HEK293 (cell line): ENCODE measurements at regions not wholly inside any gene's neighbourhood (a gene's known extent, or its start where the extent isn't known, plus 50 kb on each side); places are given as distances from the start of the nearest gene placed in this dataset.

Experiments
- CTCF ChIA-PET: fragments of 350-600 bp; formaldehyde crosslinking; extraction: SDS; loops from one replicate; lab custom pipeline; 2021; ENCODE audit warnings: antibody characterized with exemption; lab: Yijun Ruan, JAX
- POLR2A ChIA-PET: fragments of 300-600 bp; formaldehyde crosslinking; extraction: SDS; loops from one replicate; lab custom pipeline; 2020; ENCODE audit warnings: antibody characterized with exemption, inconsistent platforms; lab: Yijun Ruan, JAX
- H3K27ac ChIP-seq: fragments of 200-500 bp; sonication (Bioruptor generic); 2 replicates; pipeline ENCODE4 v1.5.1; 2014; ENCODE audit warnings: low read depth, low read length, control low read depth, inconsistent platforms; ENCODE audit errors: extremely low read depth
- H3K36me3 ChIP-seq, 2 experiments: fragments of 200-500 bp in 1 of 2; sonication (Bioruptor generic) in 1 of 2; 1 replicate in 1 of 2; 2 replicates in 1 of 2; pipeline ENCODE4 v1.5.1; 2014 to 2017; ENCODE audit warnings: inconsistent platforms in 2 of 2, low read length in 2 of 2; ENCODE audit not compliant: control insufficient read depth in 2 of 2, insufficient read depth in 1 of 2
- H3K4me1 ChIP-seq: fragments of 200-500 bp; sonication (Bioruptor generic); 2 replicates; pipeline ENCODE4 v1.5.1; 2014; ENCODE audit warnings: mild to moderate bottlenecking, low read length, inconsistent platforms; ENCODE audit not compliant: control insufficient read depth, insufficient read depth
- H3K4me3 ChIP-seq: 2 replicates; pipeline ENCODE4 v1.5.1; 2011; ENCODE audit warnings: low read depth, mild to moderate bottlenecking, control low read depth, low read length, moderate library complexity
- H3K9me3 ChIP-seq: fragments of 200-500 bp; sonication (Bioruptor generic); 2 replicates; pipeline ENCODE4 v1.5.1; 2014; ENCODE audit warnings: low read depth, low read length, inconsistent platforms; ENCODE audit not compliant: control insufficient read depth, insufficient read depth
- ATF2 ChIP-seq: fragments of 450-650 bp; formaldehyde crosslinking; IDR thresholded peaks from 2 replicates; pipeline ENCODE4 v1.5.1; 2016; ENCODE audit warnings: missing biosample characterization, missing genetic modification characterization, low read depth
- KLF16 ChIP-seq: fragments of 450-650 bp; formaldehyde crosslinking; IDR thresholded peaks from 2 replicates; pipeline ENCODE4 v1.5.1; 2017; ENCODE audit warnings: missing biosample characterization, missing genetic modification characterization
- KLF7 ChIP-seq: fragments of 450-650 bp; formaldehyde crosslinking; IDR thresholded peaks from 2 replicates; pipeline ENCODE4 v1.5.1; 2016; ENCODE audit warnings: missing biosample characterization, missing genetic modification characterization, borderline replicate concordance
- OSR2 ChIP-seq: fragments of 450-650 bp; formaldehyde crosslinking; IDR thresholded peaks from 2 replicates; pipeline ENCODE4 v1.5.1; 2016; ENCODE audit warnings: missing biosample characterization, missing genetic modification characterization
- TSHZ1 ChIP-seq: fragments of 450-650 bp; formaldehyde crosslinking; IDR thresholded peaks from 2 replicates; pipeline ENCODE4 v1.5.1; 2016; ENCODE audit warnings: missing biosample characterization, missing genetic modification characterization, borderline replicate concordance
- ZIC2 ChIP-seq: fragments of 450-650 bp; formaldehyde crosslinking; IDR thresholded peaks from 2 replicates; pipeline ENCODE4 v1.5.1; 2016; ENCODE audit warnings: missing biosample characterization, missing genetic modification characterization
- ZNF10 ChIP-seq: fragments of 450-650 bp; formaldehyde crosslinking; IDR thresholded peaks from 2 replicates; pipeline ENCODE4 v1.5.1; 2017; ENCODE audit warnings: missing biosample characterization, missing genetic modification characterization
- ZNF157 ChIP-seq: fragments of 450-650 bp; formaldehyde crosslinking; IDR thresholded peaks from 2 replicates; pipeline ENCODE4 v1.5.1; 2016; ENCODE audit warnings: missing biosample characterization, missing genetic modification characterization
- ZNF174 ChIP-seq: fragments of 450-650 bp; formaldehyde crosslinking; IDR thresholded peaks from 2 replicates; pipeline ENCODE4 v1.5.0; 2017; ENCODE audit warnings: missing biosample characterization, mild to moderate bottlenecking, missing genetic modification characterization
- ZNF19 ChIP-seq: fragments of 450-650 bp; formaldehyde crosslinking; IDR thresholded peaks from 2 replicates; pipeline ENCODE4; 2016; ENCODE audit warnings: missing biosample characterization, missing genetic modification characterization, low read depth
- ZNF202 ChIP-seq: fragments of 450-650 bp; formaldehyde crosslinking; IDR thresholded peaks from 2 replicates; pipeline ENCODE4 v1.5.1; 2016; ENCODE audit warnings: missing biosample characterization, missing genetic modification characterization, borderline replicate concordance
- ZNF24 ChIP-seq: fragments of 450-650 bp; formaldehyde crosslinking; IDR thresholded peaks from 2 replicates; pipeline ENCODE4 v1.5.1; 2016; ENCODE audit warnings: missing biosample characterization, missing genetic modification characterization
- ZNF596 ChIP-seq: fragments of 450-650 bp; IDR thresholded peaks from 2 replicates; pipeline ENCODE4 v1.5.0; 2018; ENCODE audit warnings: missing biosample characterization, mild to moderate bottlenecking, missing genetic modification characterization, moderate library complexity
- ZNF621 ChIP-seq: fragments of 450-650 bp; formaldehyde crosslinking; IDR thresholded peaks from 2 replicates; pipeline ENCODE4 v1.5.1; 2017; ENCODE audit warnings: missing biosample characterization, missing genetic modification characterization
- ZNF658 ChIP-seq: fragments of 450-650 bp; formaldehyde crosslinking; IDR thresholded peaks from 2 replicates; pipeline ENCODE4; 2016; ENCODE audit warnings: missing biosample characterization, missing genetic modification characterization
- ZNF747 ChIP-seq: fragments of 450-650 bp; formaldehyde crosslinking; IDR thresholded peaks from 2 replicates; pipeline ENCODE4 v1.5.1; 2016; ENCODE audit warnings: missing biosample characterization, missing genetic modification characterization
- ZNF777 ChIP-seq: fragments of 450-650 bp; formaldehyde crosslinking; IDR thresholded peaks from 2 replicates; pipeline ENCODE4 v1.5.1; 2017; ENCODE audit warnings: missing biosample characterization, missing genetic modification characterization, borderline replicate concordance
- TF ChIP-seq, protein P1 (sequence below): fragments of 450-650 bp; formaldehyde crosslinking; IDR thresholded peaks from 2 replicates; pipeline ENCODE4 v1.5.1; 2016; ENCODE audit warnings: missing biosample characterization, missing genetic modification characterization, borderline replicate concordance
- TF ChIP-seq, protein P2 (sequence below): fragments of 450-650 bp; formaldehyde crosslinking; IDR thresholded peaks from 2 replicates; pipeline ENCODE4 v1.5.1; 2017; ENCODE audit warnings: missing biosample characterization, missing genetic modification characterization
- TF ChIP-seq, protein P3 (sequence below): fragments of 450-650 bp; formaldehyde crosslinking; IDR thresholded peaks from 2 replicates; pipeline ENCODE4 v1.5.1; 2017; ENCODE audit warnings: missing biosample characterization, missing genetic modification characterization

DNA sequence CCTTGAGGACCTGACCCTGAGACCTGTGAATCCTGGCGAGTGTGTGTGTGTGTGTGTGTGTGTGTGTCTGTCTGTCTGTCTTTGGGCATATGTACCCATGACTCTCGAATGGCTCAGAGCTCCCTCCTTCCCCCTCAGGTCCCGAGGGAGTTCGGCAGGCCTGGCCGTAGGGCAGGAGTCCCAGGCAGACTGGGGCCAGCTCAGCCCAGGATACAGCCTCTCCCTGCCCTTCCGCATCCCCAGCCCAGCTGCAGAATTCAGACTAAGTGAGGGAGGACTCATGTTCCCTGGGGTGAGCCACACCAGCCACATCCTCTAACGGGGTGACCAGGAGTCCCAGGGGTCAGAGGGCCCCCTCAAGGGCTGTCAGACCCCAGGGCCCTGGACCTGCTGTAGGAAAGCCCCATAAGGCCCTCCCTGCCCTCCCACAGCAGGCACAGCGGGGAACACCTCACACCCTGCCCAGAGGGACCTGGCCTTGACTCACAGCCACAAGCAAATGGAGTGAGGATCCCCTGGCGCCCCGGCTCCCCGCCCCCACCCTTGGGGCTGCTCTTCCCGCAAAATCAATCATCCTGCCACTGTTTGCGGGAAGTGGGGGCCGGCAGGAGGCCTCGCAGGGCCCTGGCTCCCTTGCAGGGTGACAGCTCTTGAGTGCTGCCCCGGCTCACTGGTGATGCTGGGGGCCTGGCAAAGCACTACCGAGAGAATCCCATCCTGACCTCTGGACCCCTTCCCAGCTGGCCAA is 101.7 kb upstream of the CASZ1 start (continued):
- TF ChIP-seq, protein P1, sequence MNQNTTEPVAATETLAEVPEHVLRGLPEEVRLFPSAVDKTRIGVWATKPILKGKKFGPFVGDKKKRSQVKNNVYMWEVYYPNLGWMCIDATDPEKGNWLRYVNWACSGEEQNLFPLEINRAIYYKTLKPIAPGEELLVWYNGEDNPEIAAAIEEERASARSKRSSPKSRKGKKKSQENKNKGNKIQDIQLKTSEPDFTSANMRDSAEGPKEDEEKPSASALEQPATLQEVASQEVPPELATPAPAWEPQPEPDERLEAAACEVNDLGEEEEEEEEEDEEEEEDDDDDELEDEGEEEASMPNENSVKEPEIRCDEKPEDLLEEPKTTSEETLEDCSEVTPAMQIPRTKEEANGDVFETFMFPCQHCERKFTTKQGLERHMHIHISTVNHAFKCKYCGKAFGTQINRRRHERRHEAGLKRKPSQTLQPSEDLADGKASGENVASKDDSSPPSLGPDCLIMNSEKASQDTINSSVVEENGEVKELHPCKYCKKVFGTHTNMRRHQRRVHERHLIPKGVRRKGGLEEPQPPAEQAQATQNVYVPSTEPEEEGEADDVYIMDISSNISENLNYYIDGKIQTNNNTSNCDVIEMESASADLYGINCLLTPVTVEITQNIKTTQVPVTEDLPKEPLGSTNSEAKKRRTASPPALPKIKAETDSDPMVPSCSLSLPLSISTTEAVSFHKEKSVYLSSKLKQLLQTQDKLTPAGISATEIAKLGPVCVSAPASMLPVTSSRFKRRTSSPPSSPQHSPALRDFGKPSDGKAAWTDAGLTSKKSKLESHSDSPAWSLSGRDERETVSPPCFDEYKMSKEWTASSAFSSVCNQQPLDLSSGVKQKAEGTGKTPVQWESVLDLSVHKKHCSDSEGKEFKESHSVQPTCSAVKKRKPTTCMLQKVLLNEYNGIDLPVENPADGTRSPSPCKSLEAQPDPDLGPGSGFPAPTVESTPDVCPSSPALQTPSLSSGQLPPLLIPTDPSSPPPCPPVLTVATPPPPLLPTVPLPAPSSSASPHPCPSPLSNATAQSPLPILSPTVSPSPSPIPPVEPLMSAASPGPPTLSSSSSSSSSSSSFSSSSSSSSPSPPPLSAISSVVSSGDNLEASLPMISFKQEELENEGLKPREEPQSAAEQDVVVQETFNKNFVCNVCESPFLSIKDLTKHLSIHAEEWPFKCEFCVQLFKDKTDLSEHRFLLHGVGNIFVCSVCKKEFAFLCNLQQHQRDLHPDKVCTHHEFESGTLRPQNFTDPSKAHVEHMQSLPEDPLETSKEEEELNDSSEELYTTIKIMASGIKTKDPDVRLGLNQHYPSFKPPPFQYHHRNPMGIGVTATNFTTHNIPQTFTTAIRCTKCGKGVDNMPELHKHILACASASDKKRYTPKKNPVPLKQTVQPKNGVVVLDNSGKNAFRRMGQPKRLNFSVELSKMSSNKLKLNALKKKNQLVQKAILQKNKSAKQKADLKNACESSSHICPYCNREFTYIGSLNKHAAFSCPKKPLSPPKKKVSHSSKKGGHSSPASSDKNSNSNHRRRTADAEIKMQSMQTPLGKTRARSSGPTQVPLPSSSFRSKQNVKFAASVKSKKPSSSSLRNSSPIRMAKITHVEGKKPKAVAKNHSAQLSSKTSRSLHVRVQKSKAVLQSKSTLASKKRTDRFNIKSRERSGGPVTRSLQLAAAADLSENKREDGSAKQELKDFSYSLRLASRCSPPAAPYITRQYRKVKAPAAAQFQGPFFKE (tag by site-specific recombination): no peak
- no peak for TF ChIP-seq ZNF621 (tag by site-specific recombination)
- TF ChIP-seq ZNF596 (tag by site-specific recombination): no peak
- TF ChIP-seq ZNF19: no peak
- TF ChIP-seq ZNF174 (tag by site-specific recombination): no peak
- TF ChIP-seq KLF7 (tag by site-specific recombination): no peak
- TF ChIP-seq ZIC2 (tag by site-specific recombination): peak; percentile 93
- TF ChIP-seq OSR2: 0 out of 2 replicates have a peak, but pooled peaks have one; percentile 21
- no peak for TF ChIP-seq ZNF24
- no peak for TF ChIP-seq ZNF777 (tag by site-specific recombination)
- no peak for TF ChIP-seq ZNF747 (tag by site-specific recombination)
- TF ChIP-seq ZNF157: no peak

GRCh38 chr1:10898921-10899320 is 102.5 kb upstream of the CASZ1 start:
- no peak overlapping the region for H3K4me3 ChIP-seq
- peaks cover 3% of the 10 kb centered on the region; the same call in 1 of the 2 replicates for H3K4me1 ChIP-seq
- H3K27ac ChIP-seq: no peak overlapping the region
- ChIA-PET POLR2A (no interaction called here), CTCF (interaction anchor here (0.6 to 0.7 kb wide), 2 partner anchors 145 to 385 kb away, joined by 3 to 7 read pairs; no protein-coding TSS in a partner anchor)
- H3K9me3 ChIP-seq: no peaks in the 10 kb centered on the region
- no peaks in the 10 kb centered on the region for H3K36me3 ChIP-seq
- TF ChIP-seq KLF7 (tag by site-specific recombination): no peak
- TF ChIP-seq, protein P2, sequence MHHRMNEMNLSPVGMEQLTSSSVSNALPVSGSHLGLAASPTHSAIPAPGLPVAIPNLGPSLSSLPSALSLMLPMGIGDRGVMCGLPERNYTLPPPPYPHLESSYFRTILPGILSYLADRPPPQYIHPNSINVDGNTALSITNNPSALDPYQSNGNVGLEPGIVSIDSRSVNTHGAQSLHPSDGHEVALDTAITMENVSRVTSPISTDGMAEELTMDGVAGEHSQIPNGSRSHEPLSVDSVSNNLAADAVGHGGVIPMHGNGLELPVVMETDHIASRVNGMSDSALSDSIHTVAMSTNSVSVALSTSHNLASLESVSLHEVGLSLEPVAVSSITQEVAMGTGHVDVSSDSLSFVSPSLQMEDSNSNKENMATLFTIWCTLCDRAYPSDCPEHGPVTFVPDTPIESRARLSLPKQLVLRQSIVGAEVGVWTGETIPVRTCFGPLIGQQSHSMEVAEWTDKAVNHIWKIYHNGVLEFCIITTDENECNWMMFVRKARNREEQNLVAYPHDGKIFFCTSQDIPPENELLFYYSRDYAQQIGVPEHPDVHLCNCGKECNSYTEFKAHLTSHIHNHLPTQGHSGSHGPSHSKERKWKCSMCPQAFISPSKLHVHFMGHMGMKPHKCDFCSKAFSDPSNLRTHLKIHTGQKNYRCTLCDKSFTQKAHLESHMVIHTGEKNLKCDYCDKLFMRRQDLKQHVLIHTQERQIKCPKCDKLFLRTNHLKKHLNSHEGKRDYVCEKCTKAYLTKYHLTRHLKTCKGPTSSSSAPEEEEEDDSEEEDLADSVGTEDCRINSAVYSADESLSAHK (tag by site-specific recombination): no peak
- TF ChIP-seq TSHZ1 (tag by site-specific recombination): no peak
- no peak for TF ChIP-seq ZNF658 (tag by site-specific recombination)
- TF ChIP-seq ZNF157: no peak
- TF ChIP-seq, protein P3, sequence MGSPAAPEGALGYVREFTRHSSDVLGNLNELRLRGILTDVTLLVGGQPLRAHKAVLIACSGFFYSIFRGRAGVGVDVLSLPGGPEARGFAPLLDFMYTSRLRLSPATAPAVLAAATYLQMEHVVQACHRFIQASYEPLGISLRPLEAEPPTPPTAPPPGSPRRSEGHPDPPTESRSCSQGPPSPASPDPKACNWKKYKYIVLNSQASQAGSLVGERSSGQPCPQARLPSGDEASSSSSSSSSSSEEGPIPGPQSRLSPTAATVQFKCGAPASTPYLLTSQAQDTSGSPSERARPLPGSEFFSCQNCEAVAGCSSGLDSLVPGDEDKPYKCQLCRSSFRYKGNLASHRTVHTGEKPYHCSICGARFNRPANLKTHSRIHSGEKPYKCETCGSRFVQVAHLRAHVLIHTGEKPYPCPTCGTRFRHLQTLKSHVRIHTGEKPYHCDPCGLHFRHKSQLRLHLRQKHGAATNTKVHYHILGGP: no peak
- TF ChIP-seq ZNF202 (tag by site-specific recombination): no peak
- TF ChIP-seq ZNF10: no peak
- TF ChIP-seq KLF16: no peak
- no peak for TF ChIP-seq ZNF621 (tag by site-specific recombination)
- no peak for TF ChIP-seq ATF2
